ENCODE measurements at regions not wholly inside any gene's neighbourhood (a gene's known extent, or its start where the extent isn't known, plus 50 kb on each side); places are given as distances from the start of the nearest gene placed in this dataset.

- no peak for TF ChIP-seq CTCF (IDR thresholded peaks at IDR 0.05)
- no peak for TF ChIP-seq EZH2 (IDR thresholded peaks at IDR 0.05; ENCODE audit: borderline replicate concordance, insufficient read depth, low read depth, low read length, poor library complexity, severe bottlenecking)
Measured at GRCh38 chr13:85650613-85651012, 148.6 kb downstream of the SLITRK6 start.

Data from B cell (primary cell).